BJ (cell line): ENCODE measurements at regions not wholly inside any gene's neighbourhood (a gene's known extent, or its start where the extent isn't known, plus 50 kb on each side); places are given as distances from the start of the nearest gene placed in this dataset.

ENCODE experiments used
- CTCF ChIA-PET: fragments of 350-600 bp; formaldehyde crosslinking; extraction: SDS; loops from one replicate; lab custom pipeline; 2021; ENCODE audit warnings: antibody characterized with exemption, inconsistent platforms; lab: Yijun Ruan, JAX
- POLR2A ChIA-PET: fragments of 300-600 bp; sonication (Branson Sonifier 250); formaldehyde crosslinking; extraction: SDS; loops from one replicate; lab custom pipeline; 2021; ENCODE audit warnings: antibody characterized with exemption; lab: Charles Lee
- DNase-seq: peaks from one replicate; pipeline ENCODE4 v3.0.0-alpha.2; 2011; ENCODE audit warnings: low read depth
- H3K27me3 ChIP-seq: 2 replicates; pipeline ENCODE4 v1.6.0; 2011; ENCODE audit warnings: low read length; ENCODE audit not compliant: control insufficient read depth, insufficient read depth
- H3K36me3 ChIP-seq: 2 replicates; pipeline ENCODE4 v1.5.1; 2011; ENCODE audit warnings: low read length; ENCODE audit not compliant: control insufficient read depth, insufficient read depth
- H3K4me3 ChIP-seq: 2 replicates; pipeline ENCODE4 v1.5.1; 2011; ENCODE audit warnings: low read depth, mild to moderate bottlenecking, control low read depth, low read length
- CTCF ChIP-seq: IDR thresholded peaks from 2 replicates; pipeline ENCODE4 v1.5.1; 2011; ENCODE audit warnings: low read depth, mild to moderate bottlenecking, control low read depth, inconsistent platforms, low read length, moderate library complexity; ENCODE audit not compliant: insufficient read depth

GRCh38 chr4:114400531-114400930, 198.1 kb upstream of the UGT8 start:
- no peak overlapping the region for H3K4me3 ChIP-seq
- H3K36me3 ChIP-seq: no peaks in the 10 kb centered on the region
- peaks cover 4% of the 10 kb centered on the region for H3K27me3 ChIP-seq
- no peak for TF ChIP-seq CTCF
- POLR2A ChIA-PET: no interaction called here
- DNase-seq: no peak
- CTCF ChIA-PET: no interaction called here

GRCh38 chr4:114401483-114401882, 197.1 kb upstream of the UGT8 start:
- peaks cover 2% of the 10 kb centered on the region for H3K27me3 ChIP-seq
- CTCF ChIA-PET: no interaction called here
- H3K4me3 ChIP-seq: no peak overlapping the region
- DNase-seq: no peak
- no peak for TF ChIP-seq CTCF
- POLR2A ChIA-PET: no interaction called here
- H3K36me3 ChIP-seq: no peaks in the 10 kb centered on the region

GRCh38 chr4:114417214-114417613, 181.4 kb upstream of the UGT8 start:
- Histone ChIP-seq H3K36me3 (no peaks in the 10 kb centered on the region), H3K4me3 (no peak overlapping the region), H3K27me3 (no peaks in the 10 kb centered on the region)
- TF ChIP-seq CTCF: no peak
- DNase-seq: no peak
- CTCF ChIA-PET: no interaction called here
- POLR2A ChIA-PET: no interaction called here

GRCh38 chr4:114420069-114420468, 178.5 kb upstream of the UGT8 start:
- no peak for TF ChIP-seq CTCF
- Histone ChIP-seq H3K4me3 (no peak overlapping the region), H3K27me3 (no peaks in the 10 kb centered on the region), H3K36me3 (no peaks in the 10 kb centered on the region)
- DNase-seq: no peak
- ChIA-PET POLR2A (no interaction called here), CTCF (no interaction called here)

- H3K27me3 ChIP-seq: no peaks in the 10 kb centered on the region
- CTCF ChIA-PET: no interaction called here
- POLR2A ChIA-PET: no interaction called here
- no peak overlapping the region for H3K4me3 ChIP-seq
- no peak for DNase-seq
- TF ChIP-seq CTCF: no peak
- H3K36me3 ChIP-seq: no peaks in the 10 kb centered on the region
Observed at GRCh38 chr4:114423582-114423981, 175.0 kb upstream of the UGT8 start.
